Mesothelial cell of epicardium (in vitro differentiated cells): ENCODE measurements at regions not wholly inside any gene's neighbourhood (a gene's known extent, or its start where the extent isn't known, plus 50 kb on each side); places are given as distances from the start of the nearest gene placed in this dataset.

Experiments used
- DNase-seq, 2 experiments: peaks; one replicate each; pipeline ENCODE4 v3.0.0; 2021; ENCODE audit warnings: low spot score in 2 of 2; ENCODE audit not compliant: unreplicated experiment in 2 of 2
- H3K27ac Mint-ChIP-seq: 2 replicates; pipeline ENCODE4 v1.8.0; 2021; ENCODE audit warnings: mixed read lengths
- H3K27me3 Mint-ChIP-seq: 2 replicates; pipeline ENCODE4 v1.8.0; 2021; ENCODE audit warnings: low read depth, mixed read lengths
- H3K36me3 Mint-ChIP-seq: 2 replicates; pipeline ENCODE4 v1.8.0; 2021; ENCODE audit warnings: mixed read lengths
- H3K4me1 Mint-ChIP-seq: 2 replicates; pipeline ENCODE4 v1.8.0; 2021; ENCODE audit warnings: mixed read lengths
- H3K4me3 Mint-ChIP-seq: 2 replicates; pipeline ENCODE4 v1.8.0; 2021; ENCODE audit warnings: mild to moderate bottlenecking, moderate library complexity, mixed read lengths
- H3K9me3 Mint-ChIP-seq: 2 replicates; pipeline ENCODE4 v1.8.0; 2021; ENCODE audit warnings: mixed read lengths
- CTCF ChIP-seq: fragments of 200-600 bp; sonication (generic); IDR thresholded peaks from one replicate; pipeline ENCODE4 v1.5.0; 2021; ENCODE audit warnings: antibody characterized with exemption; ENCODE audit not compliant: unreplicated experiment

- H3K4me3 Mint-ChIP-seq = no peak overlapping the region
- peaks cover 3% of the 10 kb centered on the region for H3K4me1 Mint-ChIP-seq
Measured at GRCh38 chr13:99911965-99912566, 59.5 kb downstream of the ZIC5 start.

GRCh38 chr13:99911069-99911964 is 60.2 kb downstream of the ZIC5 start:
- Mint-ChIP-seq H3K4me3 (no peak overlapping the region), H3K27ac (no peak overlapping the region), H3K4me1 (peaks cover 3% of the 10 kb centered on the region), H3K36me3 (no peaks in the 10 kb centered on the region), H3K9me3 (no peaks in the 10 kb centered on the region), H3K27me3 (peaks cover 38% of the 10 kb centered on the region)
- TF ChIP-seq CTCF = no peak
- no peak for DNase-seq

More at GRCh38 chr13:99911965-99912566, 59.5 kb downstream of the ZIC5 start:
- H3K36me3 Mint-ChIP-seq = no peaks in the 10 kb centered on the region
- TF ChIP-seq CTCF = no peak
- H3K27ac Mint-ChIP-seq = no peak overlapping the region
- H3K9me3 Mint-ChIP-seq = no peaks in the 10 kb centered on the region
- peaks cover 43% of the 10 kb centered on the region for H3K27me3 Mint-ChIP-seq
- DNase-seq = no peak

GRCh38 chr13:99909836-99910619 is 61.5 kb downstream of the ZIC5 start:
- DNase-seq = no peak
- TF ChIP-seq CTCF = no peak
- peaks cover 11% of the 10 kb centered on the region for H3K4me1 Mint-ChIP-seq
- no peak overlapping the region for H3K4me3 Mint-ChIP-seq
- peaks cover 33% of the 10 kb centered on the region for H3K27me3 Mint-ChIP-seq
- H3K27ac Mint-ChIP-seq = no peak overlapping the region
- H3K36me3 Mint-ChIP-seq = no peaks in the 10 kb centered on the region
- no peaks in the 10 kb centered on the region for H3K9me3 Mint-ChIP-seq

GRCh38 chr13:99909097-99909835 is 62.3 kb downstream of the ZIC5 start:
- TF ChIP-seq CTCF = no peak
- H3K4me3 Mint-ChIP-seq = no peak overlapping the region

GRCh38 chr13:99908140-99908803 is 63.3 kb downstream of the ZIC5 start:
- Mint-ChIP-seq H3K4me3 (no peak overlapping the region), H3K4me1 (peaks cover 20% of the 10 kb centered on the region)

More at GRCh38 chr13:99909097-99909835, 62.3 kb downstream of the ZIC5 start:
- Mint-ChIP-seq H3K9me3 (no peaks in the 10 kb centered on the region), H3K36me3 (no peaks in the 10 kb centered on the region), H3K27me3 (peaks cover 30% of the 10 kb centered on the region), H3K27ac (no peak overlapping the region), H3K4me1 (peaks cover 14% of the 10 kb centered on the region)
- no peak for DNase-seq

More at GRCh38 chr13:99908140-99908803, 63.3 kb downstream of the ZIC5 start:
- H3K36me3 Mint-ChIP-seq = no peaks in the 10 kb centered on the region
- H3K27ac Mint-ChIP-seq = no peak overlapping the region
- no peak for DNase-seq
- peaks cover 21% of the 10 kb centered on the region for H3K27me3 Mint-ChIP-seq
- H3K9me3 Mint-ChIP-seq = no peaks in the 10 kb centered on the region
- TF ChIP-seq CTCF = no peak
